ENCODE measurements at regions not wholly inside any gene's neighbourhood (a gene's known extent, or its start where the extent isn't known, plus 50 kb on each side); places are given as distances from the start of the nearest gene placed in this dataset.

DNA sequence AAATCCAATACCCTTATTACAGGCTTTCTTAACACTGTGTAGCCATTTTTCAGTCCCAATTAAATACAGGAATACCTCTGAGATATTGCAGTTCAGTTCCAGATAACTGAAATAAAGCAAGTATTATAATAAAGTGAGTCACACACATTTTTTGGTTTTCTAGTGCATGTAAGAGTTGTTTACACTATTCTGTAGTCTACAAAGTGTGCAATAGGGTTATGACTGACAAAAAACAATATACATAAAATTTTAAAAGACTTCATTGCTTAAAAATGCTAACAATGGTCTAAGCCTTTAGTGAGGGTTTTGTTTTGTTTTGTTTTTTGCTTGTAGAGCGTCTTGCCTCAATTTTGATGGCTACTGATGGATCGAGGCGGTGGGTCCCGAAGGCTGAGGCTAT is 434.4 kb upstream of the NBEA start:
- no peak for DNase-seq

DNA sequence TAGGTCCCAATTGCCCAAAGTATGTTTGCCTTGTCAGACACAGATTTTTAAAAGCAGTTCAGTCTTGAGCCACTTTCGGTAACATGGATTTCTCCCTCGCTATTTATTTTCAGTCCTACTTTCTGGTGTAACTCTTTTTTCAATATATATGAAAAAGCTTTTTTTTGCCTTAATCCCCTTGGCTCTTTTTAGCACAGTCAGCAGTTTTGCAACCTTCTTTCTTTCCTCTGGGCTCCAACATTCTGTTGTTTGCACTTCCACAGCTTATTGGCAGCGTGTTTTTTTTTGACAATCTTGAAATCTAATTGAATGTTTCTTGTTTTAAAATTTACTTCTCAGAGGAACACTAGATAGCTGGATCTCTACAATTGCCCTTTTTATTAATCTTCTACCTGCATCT is 429.3 kb upstream of the NBEA start:
- DNase-seq, result no peak

DNA sequence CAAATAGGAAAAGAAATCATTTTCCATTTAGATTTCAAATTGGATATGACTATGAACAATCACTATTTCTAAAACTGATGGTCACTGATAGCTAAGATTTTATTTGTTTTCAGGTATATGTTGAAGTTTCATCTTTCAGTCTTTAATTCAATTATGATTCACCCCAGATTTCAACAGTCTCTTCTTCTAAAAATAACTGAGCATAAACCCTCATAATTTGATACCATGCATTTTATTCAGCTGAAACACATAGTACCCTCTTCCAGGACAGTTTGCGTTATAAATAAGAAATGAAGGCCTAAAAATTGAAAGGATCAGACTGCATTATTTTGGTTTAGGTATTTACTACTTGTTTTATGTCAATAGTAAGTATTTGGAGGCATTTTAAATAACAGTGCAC is 428.5 kb upstream of the NBEA start:
- no peak for DNase-seq

DNA sequence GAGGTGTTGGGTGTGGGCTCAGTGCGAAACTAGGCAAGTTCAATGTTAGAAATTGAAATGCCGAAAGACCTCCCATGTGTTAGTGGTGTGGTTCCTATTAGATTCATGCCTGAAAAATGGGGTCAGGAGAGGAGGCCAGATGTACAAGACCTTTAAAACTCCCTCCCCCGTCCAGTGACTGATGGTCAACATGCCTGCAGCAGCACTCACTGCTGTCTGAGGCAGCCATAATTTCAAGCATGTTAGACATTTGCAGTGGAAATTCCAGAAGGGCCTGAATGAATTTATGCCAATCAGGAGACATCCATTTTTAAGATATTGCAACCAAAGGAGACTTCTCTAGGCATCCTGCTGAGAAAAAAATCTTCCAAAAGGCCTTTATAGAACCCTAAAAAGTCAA is 426.9 kb upstream of the NBEA start:
- DNase-seq, result no peak

DNA sequence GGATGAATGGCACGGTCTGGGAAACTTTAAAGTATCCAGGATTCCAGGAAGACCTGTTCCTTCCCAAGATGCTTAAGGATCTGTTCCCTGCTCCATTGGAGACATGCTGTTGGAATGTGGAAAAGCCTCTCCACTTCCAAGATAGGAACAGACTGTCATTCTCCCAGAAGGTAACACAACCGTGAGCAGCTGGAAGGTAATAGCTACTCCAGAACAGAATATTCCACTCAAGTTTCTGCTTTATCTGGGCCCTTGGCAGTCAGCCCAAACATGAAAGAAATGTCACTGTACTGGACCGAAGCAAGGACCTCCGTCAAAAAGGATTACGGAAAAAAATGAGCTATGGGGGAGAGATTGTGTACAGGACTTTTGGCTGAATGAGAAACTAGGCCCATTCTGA is 420.9 kb upstream of the NBEA start:
- DNase-seq, result no peak

DNA sequence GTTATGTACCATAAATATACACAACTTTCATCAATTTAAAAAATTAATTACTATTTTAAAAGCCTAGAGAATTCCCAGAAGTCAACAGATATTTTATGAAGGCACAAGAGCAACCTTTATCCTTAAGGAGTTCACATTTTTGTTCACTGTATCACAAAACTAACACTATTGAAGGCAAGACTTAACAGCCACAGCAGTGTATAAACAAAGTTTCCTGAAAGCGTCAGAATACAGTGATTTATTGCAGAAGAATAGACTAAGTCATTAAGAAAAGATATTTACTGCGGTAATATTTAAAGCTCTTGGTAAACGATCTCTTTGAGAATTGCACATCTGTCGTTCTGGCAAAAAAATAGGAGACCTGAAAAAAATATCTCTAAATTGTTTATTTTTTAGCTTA is 419.3 kb upstream of the NBEA start:
- no peak for DNase-seq

DNA sequence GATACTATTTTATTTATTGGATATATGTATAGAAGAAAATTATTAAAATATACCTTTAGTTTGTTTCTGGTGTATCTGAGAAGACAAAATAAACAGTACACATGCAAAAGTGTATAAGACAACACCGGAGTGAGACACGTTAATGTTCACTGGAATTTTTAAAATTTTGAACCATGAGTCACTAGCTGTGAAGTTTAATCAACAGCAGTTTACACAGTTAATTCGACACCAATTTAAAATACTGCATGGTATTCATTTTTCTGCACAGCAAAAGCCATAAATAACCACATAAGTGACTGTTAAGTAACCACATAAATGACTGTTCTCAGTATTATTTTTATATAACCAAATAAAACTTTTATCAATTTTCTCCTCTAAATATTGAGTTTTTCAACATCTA is 418.7 kb upstream of the NBEA start:
- DNase-seq, result no peak

DNA sequence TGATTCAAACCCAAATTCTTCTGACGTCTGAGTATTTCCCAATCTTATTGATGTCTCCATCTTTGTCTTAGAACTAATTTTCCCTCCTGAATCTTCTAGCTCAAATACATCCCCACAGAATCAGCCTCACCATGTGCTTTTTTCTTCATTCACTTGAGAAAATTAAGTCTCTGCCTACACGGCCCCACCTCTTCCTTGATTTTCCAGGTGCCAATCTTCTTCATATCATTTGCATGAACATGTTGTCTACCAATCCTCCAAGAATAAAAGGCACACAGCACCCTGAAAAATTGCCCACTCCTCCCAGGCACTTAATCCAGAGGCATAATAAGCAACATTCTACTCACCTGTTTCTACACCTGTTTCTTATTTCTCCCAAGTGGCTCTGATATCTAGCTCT is 408.1 kb upstream of the NBEA start:
- no peak for DNase-seq

DNA sequence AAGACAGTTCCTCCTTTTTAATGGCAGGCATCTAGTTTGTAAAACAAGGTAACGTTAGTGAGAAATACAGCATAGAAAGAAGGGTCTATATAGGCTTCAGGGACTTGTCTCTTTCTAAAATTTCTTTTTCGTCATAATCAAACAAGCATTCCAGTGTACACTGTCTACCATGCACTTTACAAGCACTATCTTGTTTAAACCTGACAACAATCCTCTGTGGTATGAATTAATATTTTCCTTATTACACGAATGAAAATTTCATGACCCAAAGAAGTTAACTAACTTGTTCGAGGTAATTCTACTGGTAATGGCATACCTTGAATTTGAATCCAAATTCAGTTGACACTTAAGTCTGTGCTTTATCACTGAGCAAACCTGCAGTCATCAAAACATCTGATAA is 399.7 kb upstream of the NBEA start:
- no peak for DNase-seq

DNA sequence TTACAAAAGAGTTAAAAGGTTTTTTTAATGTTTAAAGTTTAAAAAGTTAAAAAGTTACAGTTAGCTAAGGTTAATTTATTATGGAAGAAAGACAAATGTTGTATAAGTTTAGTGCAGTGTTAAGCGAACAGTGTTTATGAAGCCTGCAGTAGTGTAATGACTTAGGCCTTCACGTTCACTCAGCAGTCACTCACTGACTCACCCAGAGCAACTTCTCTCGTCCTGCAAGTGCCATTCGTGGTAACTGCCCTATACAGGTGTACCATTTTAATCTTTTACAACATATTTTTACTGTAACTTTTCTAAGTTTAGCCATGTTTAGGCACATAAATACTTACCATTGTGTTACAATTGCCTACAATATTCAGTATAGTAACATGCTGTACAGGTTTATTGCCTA is 398.2 kb upstream of the NBEA start:
- DNase-seq, result no peak

DNA sequence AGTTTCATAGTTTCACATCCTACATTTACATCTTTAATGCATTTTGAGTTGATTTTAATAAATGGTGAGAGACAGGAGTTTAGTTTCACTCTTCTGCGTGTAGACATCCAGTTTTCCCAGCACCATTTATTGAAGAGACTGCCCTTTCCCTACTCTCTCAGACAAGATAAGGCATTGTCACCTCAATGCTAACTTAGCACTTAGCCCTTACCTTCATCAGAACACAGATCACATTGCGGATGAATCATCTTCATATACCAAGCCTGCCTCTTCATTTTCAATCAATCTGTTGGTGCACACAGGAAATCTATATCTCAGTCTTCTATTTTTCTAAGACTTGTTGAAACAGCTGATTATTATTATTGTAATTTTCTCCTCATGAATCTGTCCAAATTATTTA is 396.6 kb upstream of the NBEA start:
- no peak for DNase-seq

DNA sequence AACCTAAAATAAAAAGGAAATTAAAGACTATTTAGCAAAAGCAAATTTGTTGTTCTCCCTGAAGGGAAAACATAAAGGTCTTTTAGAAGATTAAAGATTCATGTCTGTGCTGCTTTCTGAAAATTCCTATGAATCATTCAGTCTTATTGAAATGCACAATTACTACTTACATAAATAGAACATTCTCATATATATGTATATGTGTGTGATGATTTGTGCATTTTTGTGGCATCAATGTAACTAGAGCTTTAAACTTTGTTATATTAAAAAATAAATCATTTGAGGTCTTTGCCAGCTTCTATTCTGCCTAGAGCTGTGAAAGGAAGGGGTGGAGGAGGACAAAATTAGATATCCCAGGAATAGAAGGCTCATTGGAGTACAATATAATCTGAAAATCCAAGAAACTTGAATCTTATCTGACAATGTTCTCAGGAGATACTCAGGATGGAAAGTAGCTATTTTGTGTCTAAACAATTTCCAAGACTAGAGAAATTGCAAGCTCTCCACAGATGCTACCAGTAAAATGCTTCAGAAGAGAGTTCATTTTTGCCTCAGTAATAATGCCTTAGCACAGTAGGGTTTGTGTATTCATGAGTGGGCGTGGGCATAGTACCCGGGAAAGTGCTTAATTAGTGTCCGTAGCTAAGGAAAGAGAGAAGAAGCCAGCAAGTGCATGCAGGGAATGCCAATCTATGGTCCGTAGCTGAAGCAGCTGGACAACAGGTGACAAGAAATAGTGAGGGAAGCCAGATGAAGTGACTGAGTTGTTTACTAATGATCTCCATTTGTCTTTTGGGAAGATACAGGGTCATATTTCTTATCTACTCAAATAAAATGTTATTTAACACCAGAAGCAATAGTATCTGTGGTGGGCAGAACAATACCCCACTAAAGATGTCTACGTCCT is 395.5 kb upstream of the NBEA start:
- DNase-seq, result no peak

DNA sequence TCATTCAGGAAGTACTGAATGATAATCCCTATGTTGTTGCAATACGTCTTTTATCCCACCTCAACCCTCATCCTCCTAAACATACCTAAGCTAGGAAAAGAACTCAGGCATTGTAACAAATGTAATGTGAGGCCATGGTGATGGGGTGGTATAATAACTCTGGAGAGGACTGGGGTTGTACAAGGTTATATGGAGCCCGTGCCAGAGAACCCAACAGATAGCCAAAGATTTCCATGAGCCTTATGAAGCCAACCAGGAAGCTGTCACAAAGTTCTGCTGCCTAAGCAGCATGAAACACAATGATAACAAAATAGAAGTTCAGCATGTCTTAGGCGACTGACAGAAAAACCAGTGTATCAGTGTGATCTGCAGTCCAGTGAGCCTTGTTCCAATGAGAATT is 394.1 kb upstream of the NBEA start:
- no peak for DNase-seq

DNA sequence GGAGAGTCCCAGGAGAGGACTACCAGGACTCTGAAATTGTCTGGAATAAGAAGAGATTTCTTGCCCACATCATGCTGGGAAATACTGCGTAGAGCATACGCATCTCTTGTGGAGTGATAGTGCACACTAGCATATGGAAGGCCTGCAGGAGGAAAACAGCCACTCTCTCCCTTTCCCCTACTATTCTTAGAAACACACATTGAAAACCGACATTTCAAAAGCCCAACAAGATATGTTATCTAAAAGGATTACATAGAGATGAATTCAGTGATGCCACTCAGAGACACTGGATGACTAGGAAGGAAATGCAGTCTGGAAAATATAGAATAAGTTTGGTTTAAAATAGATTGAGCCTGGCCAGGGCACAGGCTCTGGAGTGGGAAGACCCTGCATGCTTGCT is 388.7 kb upstream of the NBEA start:
- DNase-seq, result no peak

DNA sequence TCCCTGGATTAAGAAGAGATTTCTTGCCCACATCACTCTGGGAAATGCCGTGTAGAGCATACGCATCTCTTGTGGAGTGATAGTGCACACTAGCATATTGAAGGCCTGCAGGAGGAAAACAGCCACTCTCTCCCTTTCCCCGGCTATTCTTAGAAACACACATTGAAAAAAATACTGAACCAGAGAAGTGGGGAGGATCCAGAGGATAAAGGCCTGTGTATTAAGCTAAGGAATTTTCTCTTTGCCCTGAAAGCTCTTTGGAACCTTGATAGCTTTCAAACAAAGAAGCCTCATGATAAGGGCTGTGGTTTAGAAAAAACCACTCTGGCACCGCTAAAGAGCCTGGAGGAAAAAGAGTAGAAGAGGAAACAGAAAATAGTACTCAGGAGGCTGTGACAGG is 386.1 kb upstream of the NBEA start:
- DNase-seq, result no peak

DNA sequence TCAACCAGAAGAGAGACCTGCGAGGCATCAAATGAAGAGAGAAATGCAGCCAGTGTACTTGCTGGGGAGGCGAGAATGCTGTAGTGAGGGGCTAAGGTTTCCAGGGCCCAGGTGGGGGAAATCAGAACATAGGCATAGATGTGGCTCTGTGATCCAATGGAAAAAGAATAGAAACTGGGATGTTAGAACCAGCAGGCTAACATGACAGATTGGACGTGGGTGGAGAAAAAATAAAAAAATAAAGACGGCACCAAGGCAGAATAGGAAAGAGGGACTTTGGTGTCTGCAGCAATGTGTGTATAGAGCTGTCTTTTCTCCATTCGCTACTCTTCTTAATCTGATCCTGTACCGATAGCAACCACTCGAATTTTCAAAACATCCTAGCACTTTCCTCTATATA is 381.0 kb upstream of the NBEA start:
- DNase-seq, result no peak

DNA sequence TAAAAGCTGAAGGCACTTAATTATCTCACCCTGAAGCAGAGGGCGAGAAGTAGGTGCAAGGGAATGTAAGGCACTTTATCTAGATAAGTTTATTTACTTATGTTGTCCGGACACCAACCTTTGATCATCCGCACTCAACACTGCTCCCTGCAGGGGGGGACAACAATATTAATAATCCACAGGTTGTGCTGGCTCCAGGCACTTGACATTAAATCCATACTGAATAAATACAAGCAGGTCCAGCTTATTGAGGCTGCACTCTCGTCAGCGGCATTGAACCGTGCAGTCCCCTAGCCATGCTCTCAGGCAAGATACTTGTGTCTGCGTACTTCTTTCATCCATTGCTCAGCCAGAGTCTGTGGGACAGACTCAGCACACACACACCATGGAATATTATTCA is 374.5 kb upstream of the NBEA start:
- DNase-seq, result no peak

DNA sequence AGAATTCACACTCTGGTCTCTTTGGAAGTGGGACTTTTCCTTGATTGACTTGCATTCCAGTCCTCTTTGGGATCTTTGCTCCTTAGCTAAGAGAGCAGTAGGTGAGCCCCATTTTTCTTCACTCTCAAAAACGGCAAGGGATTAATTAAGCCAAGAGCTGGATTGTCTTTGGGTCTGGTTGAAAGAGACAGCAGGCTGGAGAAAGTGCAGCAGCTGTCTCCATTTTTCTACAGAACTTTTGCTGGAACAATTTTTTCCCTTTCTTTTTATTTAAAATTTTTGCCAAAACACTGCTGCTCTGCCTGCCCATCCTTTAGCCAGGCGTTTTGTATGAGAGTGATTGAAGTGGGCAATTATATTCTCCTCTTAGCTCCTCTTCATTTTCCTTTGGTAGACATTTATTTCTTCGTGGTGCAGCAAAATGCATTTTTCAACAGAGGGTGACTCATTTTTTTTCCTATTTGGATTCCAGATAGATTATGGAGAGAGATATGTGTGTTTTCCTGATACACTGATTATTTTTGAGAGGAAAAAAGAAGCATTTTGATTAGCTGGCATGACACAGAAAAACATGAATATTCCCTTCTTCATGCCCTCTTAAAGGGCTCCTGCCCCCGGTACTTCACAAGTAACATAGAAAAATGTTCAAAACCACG is 371.2 kb upstream of the NBEA start:
- no peak for DNase-seq

DNA sequence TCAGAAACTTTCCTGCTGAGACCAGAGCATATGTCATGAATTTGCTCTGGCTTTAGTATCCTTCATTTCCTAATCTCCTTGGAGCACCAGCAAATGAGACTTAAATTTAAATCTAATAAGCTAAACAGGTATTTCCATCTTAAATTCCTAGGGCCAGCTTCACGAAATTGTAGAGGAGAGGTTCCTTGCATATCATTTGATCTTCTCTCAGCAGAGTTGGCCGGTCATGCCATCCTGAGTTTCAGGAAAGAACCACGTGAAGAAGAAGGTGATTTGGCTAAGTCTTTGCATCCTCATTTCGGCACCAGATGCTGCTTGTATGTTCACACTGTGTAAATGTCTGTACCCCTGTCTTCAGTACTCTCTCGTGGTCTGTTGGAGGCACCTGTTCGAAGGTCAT is 370.4 kb upstream of the NBEA start:
- no peak for DNase-seq

DNA sequence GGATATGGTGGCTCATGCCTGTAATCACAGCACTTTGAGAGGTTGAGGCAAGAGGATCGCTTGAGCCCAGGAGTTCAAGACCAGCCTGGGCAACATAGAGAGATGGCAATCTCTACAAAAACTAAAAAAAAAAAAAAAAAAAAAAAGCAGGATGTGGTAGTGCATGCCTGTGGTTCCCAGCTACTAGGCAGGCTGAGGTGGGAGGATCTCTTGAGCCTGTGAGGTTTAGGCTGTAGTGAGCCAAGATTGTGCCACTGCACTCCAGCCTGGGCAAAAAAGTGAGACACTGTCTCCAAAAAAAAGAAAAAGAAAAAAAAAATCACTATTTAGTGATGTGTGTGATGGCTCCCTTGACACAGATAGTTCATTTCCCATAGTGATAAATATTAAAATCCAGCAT is 365.0 kb upstream of the NBEA start:
- no peak for DNase-seq

DNA sequence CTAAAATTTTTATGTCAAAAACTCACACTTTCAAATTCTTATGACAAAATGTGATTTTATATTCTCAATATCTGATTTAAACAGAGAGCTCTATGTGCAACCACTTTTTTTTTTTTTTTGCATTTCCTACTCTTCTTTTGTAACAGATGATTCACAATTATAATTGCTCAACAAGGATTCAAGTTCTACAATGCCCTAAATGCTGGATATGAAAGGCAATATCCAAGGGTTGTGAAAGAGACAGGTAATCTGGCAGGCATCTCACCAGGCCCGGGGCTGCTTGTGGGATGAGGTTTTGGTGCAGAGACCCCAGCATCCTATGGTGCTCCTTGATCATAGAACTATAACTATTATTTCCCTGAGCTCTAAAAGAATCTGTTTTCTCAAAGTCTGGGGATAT is 363.6 kb upstream of the NBEA start:
- no peak for DNase-seq

DNA sequence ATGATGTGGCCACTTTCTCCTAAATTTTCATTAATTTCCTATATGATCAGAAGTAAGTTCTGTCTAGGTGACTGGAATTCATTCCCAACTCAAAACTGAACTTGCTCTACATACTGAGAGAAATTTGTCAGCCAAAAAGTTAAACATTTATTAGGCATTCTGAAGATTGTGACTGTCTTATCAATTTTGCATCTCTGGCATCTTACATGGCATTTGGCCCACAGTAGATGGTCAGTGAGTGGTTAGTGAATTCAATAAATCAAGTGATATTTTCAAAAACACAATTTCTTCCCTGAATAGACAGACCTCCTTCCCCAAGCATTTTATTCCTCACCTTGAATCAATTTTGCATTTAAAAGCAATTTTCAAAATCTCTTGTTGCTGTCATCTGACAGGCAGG is 363.2 kb upstream of the NBEA start:
- no peak for DNase-seq

DNA sequence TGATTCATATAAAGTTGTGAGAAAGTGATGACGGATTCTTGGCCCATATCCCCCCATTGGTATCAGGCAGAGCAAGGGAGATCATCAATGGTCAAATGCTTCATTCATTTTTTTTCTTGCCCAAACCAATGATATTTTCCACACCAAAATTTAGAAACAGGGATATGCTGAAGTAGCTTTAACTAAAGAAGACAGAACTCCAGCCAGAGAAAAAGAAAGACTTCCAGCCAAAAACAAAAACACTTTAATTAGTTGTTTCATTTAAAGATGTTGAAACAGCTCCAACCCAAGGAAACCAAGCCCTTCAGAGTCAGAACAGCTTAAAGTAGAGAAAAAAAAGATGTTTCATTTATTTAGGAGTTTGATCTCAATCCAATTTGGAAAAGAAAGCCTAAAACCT is 358.9 kb upstream of the NBEA start:
- no peak for DNase-seq

DNA sequence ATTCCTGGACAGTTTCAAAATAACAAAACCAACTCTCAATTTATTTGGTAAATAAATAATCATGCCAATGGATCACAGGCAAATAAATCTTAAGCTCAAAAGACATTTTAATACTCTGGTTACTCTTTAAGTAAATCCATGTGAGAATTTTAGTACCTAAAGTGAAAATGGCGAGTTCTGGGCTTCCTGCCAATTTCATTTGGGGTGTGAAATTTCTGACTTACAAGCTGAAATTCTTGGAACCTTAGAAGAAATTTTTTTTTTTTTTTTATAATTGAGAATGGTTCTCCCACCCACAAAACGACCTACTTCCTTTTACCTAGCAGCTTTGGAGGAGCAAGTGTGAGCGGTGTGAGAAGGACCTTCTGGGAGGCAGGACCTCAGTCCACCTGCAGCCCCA is 354.5 kb upstream of the NBEA start:
- DNase-seq, result no peak

DNA sequence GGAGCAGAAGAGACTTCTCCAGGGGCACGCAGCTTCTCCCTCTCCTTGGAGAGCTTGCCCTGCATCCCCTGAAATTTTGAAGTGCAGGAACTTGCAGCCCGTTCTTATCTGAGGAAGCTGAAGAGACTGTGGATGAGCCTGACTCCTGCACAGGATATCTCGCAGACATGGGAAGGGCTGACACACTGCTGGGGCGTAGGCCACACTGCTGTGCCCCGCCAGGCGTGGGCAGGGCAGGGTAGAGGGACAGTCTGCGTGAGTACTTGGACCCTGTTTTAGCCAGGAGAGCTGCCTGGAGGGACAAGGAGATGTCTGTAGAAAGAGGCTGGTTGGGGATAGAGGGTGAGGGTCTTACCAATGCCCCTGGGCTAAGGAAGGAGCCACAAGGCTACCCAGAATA is 353.7 kb upstream of the NBEA start:
- DNase-seq, result no peak
